Activated CD4-positive, alpha-beta T cell treated with anti-CD3 and anti-CD28 coated beads, Interleukin-2, amount 50 U/mL, for 48 hours (primary cell): ENCODE measurements at regions not wholly inside any gene's neighbourhood (a gene's known extent, or its start where the extent isn't known, plus 50 kb on each side); places are given as distances from the start of the nearest gene placed in this dataset.
"Not testable (repeated sequence)": the region's sequence is repeated elsewhere in the genome, so short reads cannot be mapped to it uniquely, and the experiment has no call there.

Source experiments
- DNase-seq, 2 experiments: peaks; one replicate each; pipeline ENCODE4 v3.0.0-alpha.2; 2020

GRCh38 chr16:72654535-72654934 lies 393.4 kb downstream of the ZFHX3 start:
- no peak for DNase-seq

GRCh38 chr16:72649254-72649944 lies 398.5 kb downstream of the ZFHX3 start:
- no peak for DNase-seq

DNA sequence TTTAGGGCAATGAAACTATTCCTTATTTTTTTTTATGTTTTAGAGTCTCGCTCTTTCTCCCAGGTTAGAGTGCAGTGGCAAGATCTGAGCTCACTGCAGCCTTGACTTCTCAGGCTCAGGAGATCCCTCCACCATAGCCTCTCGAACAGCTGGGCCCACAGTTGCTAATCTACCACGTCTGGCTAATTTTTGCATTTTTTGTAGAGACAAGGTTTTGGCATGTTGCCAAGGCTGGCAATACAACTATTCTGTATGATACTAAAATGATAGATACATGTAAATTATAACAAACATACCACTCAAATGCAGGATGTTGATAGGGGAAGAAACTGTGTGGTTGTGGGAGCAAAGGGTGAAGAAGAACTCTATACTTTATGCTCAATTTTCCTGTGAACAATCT lies 401.3 kb downstream of the ZFHX3 start:
- DNase-seq, result no peak

- DNase-seq, result no peak
These were observed 402.4 kb downstream of the ZFHX3 start for GRCh38 chr16:72645538-72645937.

- DNase-seq, result no peak
These were observed 403.0 kb downstream of the ZFHX3 start for GRCh38 chr16:72644911-72645310.

DNA sequence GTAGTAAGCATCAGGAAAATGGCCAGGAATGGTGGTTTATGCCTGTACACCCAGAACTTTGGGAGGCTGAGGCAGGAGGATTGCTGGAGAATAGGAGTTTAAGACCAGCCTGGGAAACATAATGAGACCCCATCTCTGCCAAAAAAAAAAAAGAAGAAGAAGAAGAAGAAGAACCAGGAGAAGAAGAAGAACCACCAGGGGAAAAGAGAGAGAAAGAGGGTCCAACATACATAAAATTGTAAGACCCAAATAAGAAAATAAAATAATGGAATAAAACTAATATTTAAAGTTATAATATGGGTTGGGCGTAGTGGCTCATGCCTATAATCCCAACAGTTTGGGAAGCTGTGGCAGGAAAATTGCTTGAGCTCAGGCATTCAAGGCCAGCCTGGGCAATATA lies 408.4 kb downstream of the ZFHX3 start:
- DNase-seq, result no peak

DNA sequence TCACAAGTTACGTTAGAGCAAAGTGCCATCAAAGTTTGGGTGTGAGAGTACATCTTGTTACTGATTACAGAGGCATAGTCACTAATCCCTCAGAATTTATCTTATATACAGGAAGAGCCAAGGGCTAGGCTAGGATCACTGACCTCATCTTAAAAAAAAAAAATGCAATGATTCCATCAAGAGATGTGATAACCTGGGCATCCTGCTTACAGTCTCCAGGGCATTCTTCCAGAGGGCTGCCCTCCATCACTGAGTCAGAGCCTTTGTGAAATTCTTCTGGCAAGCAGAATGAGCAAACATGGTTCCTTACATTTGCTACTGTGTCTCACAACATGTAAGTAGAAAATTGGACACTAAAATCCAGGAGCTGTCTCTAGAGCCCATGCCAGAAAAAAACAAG lies 410.6 kb downstream of the ZFHX3 start:
- no peak for DNase-seq

GRCh38 chr16:72635694-72636093 lies 412.2 kb downstream of the ZFHX3 start:
- DNase-seq, result no peak

DNA sequence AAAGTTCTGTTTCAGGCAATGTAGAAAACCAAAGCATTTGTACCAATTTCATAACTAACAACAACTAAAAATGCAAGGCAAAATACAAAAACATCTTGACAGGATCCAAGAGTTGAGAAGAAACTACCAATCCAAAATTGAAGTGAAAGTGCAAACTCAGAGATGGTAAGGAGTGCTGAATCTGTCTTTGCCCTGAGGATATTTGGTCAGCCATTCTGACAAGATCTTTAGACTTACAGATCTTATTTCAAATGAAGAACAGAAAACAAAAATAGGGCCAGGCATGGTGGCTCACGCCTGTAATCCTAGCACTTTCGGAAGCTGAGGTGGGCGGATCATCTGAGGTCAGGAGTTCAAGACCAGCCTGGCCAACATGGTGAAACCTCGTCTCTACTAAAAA lies 412.8 kb downstream of the ZFHX3 start:
- DNase-seq, result no peak

GRCh38 chr16:72627182-72627896 lies 420.6 kb downstream of the ZFHX3 start:
- not testable (repeated sequence) for DNase-seq

GRCh38 chr16:72626623-72627022 lies 421.3 kb downstream of the ZFHX3 start:
- no peak for DNase-seq

DNA sequence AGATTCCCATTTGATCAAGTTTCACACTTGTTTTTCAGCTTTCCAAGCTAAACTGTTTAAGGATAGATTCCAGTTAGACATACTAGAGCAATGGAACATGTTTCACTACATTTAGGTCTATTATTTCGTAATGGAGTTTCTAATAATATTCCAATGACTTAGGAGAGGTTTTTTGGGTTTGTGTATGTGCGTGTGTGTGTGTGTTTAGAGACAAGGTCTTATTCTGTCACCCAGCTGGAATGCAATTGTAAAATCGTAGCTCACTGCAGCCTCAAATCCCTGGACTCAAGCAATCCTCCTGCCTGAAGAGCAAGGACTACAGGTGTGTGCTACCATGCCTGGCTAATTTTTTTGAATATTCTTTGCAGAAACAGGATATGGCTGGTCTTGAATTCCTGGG lies 426.3 kb downstream of the ZFHX3 start:
- no peak for DNase-seq

DNA sequence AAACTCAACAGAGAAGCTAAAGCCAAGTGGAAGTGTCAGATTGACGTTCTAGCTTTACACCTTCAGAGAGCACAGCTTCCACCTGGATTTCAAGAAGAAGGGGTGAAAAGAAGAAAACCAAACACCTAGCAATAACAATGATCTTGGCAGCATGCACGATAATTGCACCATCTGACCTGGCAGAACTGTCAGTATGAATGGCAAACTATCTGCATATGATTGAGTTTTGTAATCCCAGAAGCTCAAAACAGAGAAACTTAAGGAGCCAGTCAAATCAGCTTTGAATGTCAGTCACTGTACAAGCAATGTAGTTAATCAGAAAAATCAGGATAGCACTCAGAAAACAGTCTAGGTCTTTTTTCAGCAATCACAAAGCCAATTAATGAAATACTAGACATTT lies 427.1 kb downstream of the ZFHX3 start:
- no peak for DNase-seq

- DNase-seq, result no peak
These were observed 427.6 kb downstream of the ZFHX3 start for GRCh38 chr16:72620348-72620747.

GRCh38 chr16:72615856-72616255 lies 432.1 kb downstream of the ZFHX3 start:
- no peak for DNase-seq

DNA sequence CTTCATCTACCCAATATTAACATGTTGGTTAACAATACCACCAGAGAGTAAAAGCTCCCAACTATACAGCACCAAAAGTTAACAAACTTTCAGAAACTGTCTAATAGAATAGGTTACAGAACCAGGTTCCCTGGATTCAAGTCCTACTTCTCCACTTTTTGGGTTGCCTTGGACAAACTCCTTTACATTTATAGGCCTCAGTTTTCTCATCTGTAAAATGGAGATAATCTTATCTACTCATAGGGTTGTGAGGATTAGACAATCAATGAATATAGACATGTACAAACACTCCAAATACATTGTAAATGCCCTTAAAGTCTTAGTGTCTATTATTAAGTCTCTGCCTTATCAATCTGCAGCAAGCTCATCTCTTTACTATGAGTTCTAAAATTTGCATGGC lies 435.2 kb downstream of the ZFHX3 start:
- no peak for DNase-seq

- no peak for DNase-seq
These were observed 435.7 kb downstream of the ZFHX3 start for GRCh38 chr16:72612256-72612655.

GRCh38 chr16:72609933-72610332 lies 438.0 kb upstream of the PMFBP1 start:
- DNase-seq, result no peak

GRCh38 chr16:72609066-72609465 lies 437.1 kb upstream of the PMFBP1 start:
- DNase-seq, result no peak

GRCh38 chr16:72604375-72604774 lies 432.4 kb upstream of the PMFBP1 start:
- no peak for DNase-seq

DNA sequence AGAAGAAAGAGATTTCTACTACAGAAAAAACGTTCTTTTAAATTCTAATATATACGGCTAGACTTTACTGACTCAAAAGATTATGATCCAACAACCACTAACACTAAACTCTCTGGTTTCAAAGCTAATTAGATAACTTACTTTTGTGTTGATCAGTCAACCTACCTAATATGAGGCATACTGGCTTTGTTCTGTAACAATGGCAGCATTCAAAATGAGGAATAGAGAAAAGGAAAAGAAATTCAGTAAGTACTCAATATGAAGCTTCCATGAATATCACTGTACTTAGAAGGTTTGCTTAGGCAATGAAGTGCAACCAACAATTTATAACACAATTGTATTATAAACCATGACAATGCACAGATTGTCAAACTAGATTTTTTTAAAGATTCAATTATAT lies 430.5 kb upstream of the PMFBP1 start:
- DNase-seq, result no peak

DNA sequence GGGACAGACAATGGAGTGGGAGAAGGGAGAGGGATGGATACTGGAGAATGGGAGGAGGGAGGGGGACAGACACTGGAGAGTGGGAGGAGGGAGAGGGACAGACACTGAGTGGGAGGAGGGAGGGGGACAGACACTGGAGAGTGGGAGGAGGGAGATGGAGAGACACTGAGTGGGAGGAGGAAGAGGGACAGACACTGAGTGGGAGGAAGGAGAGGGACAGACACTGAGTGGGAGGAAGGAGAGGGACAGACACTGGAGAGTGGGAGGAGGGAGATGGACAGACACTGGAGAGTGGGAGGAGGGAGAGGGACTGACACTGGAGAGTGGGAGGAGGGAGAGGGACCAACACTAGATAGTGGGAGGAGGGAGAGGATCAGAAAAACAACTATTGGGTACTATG lies 426.7 kb upstream of the PMFBP1 start:
- no peak for DNase-seq

DNA sequence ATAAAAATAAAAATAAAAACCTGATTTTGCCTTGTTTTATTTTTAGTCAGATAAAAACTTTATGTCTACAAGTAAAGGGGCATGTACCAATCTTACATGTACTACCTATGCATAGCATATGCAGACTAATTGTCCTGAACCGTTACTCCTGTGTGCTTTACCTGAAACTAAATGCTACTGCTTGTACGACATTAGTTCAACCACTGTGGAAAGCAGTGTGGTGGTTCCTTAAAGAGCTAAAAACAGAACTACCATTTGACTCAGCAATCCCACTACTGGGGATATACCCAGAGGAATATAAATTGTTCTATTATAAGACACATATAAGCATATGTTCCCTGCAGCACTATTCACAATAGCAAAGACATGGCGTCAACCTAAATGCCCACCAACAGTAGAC lies 426.0 kb upstream of the PMFBP1 start:
- DNase-seq, result no peak

DNA sequence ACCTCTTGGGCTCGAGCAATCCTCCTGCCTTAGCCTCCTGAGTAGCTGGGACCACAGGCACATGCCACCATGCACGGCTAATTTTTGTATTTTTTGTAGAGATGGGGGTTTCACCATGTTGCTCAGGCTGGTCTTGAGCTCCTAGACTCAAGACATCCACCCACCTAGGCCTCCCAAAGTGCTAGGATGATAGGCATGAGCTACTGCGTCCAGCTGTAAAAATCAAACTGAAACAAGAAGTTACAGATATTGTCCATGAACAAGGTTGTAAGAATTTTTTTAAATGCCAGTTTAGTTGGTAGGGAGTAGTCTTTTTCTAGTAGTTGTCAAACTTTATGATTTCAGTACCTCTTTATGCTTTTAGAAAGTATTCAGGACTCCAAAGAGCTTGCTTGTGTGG lies 424.4 kb upstream of the PMFBP1 start:
- DNase-seq, result no peak
